HG03378 (cell line): ENCODE measurements at regions not wholly inside any gene's neighbourhood (a gene's known extent, or its start where the extent isn't known, plus 50 kb on each side); places are given as distances from the start of the nearest gene placed in this dataset.
"Not testable (repeated sequence)": the region's sequence is repeated elsewhere in the genome, so short reads cannot be mapped to it uniquely, and the experiment has no call there.

Experiments used
- ATAC-seq: cut with Tn5 transposase; IDR thresholded peaks from one replicate; pipeline ENCODE4 v1.9.1; 2021; ENCODE audit warnings: mild to moderate bottlenecking, moderate library complexity; ENCODE audit not compliant: unreplicated experiment

GRCh38 chr6:170151321-170151771, 139.5 kb downstream of the DLL1 start:
- no peak for ATAC-seq

GRCh38 chr6:170150590-170150945, 140.3 kb downstream of the DLL1 start:
- ATAC-seq: no peak

GRCh38 chr6:170149681-170150589, 140.9 kb downstream of the DLL1 start:
- no peak for ATAC-seq

GRCh38 chr6:170148709-170149470, 142.0 kb downstream of the DLL1 start:
- no peak for ATAC-seq

- peak; percentile 76 for ATAC-seq
Measured at GRCh38 chr6:170147832-170148708, 142.8 kb downstream of the DLL1 start.

GRCh38 chr6:170147056-170147787, 143.7 kb downstream of the DLL1 start:
- no peak for ATAC-seq

GRCh38 chr6:170146640-170147039, 144.2 kb downstream of the DLL1 start:
- ATAC-seq: no peak

- not testable (repeated sequence) for ATAC-seq
Measured at GRCh38 chr6:170146131-170146530, 144.7 kb downstream of the DLL1 start.

- not testable (repeated sequence) for ATAC-seq
Measured at GRCh38 chr6:170145716-170146115, 145.2 kb downstream of the DLL1 start.

- ATAC-seq: no peak
Measured at GRCh38 chr6:170145272-170145592, 145.6 kb downstream of the DLL1 start.

- ATAC-seq: no peak
Measured at GRCh38 chr6:170144571-170145271, 146.2 kb downstream of the DLL1 start.

- no peak for ATAC-seq
Measured at GRCh38 chr6:170143401-170144150, 147.3 kb downstream of the DLL1 start.

GRCh38 chr6:170142559-170142958, 148.3 kb downstream of the DLL1 start:
- no peak for ATAC-seq

GRCh38 chr6:170141061-170141460, 149.8 kb downstream of the DLL1 start:
- ATAC-seq: not testable (repeated sequence)

GRCh38 chr6:170140129-170140528, 150.7 kb downstream of the DLL1 start:
- ATAC-seq: no peak

GRCh38 chr6:170139531-170139930, 151.3 kb downstream of the DLL1 start:
- ATAC-seq: no peak

- not testable (repeated sequence) for ATAC-seq
Measured at GRCh38 chr6:170139046-170139445, 151.8 kb downstream of the DLL1 start.

GRCh38 chr6:170137911-170138910, 152.7 kb downstream of the DLL1 start:
- ATAC-seq: no peak
